K562 (cell line): ENCODE measurements at regions not wholly inside any gene's neighbourhood (a gene's known extent, or its start where the extent isn't known, plus 50 kb on each side); places are given as distances from the start of the nearest gene placed in this dataset.

Experiments
- ATAC-seq: fragments of 200-7000 bp; cut with Tn5 transposase; 3 replicates; pipeline ENCODE4 v1.9.1; 2020; ENCODE audit warnings: moderate library complexity
- BruUV-seq: library from RNA; stranded (reverse); fragments of 400-500 nt; replicated peaks from 2 replicates; lab custom pipeline; 2021; lab: Mats Ljungman, UMichigan
- CTCF ChIA-PET: fragments of 300-600 bp; formaldehyde crosslinking; extraction: SDS; loops from one replicate; lab custom pipeline; 2021; ENCODE audit warnings: low intra/inter-chr PET ratio; lab: Yijun Ruan, JAX
- POLR2A ChIA-PET: fragments of 300-600, 350-650 bp; sonication (Branson Sonifier 250); formaldehyde crosslinking; extraction: SDS; loops from one replicate; lab custom pipeline; 2021; ENCODE audit warnings: antibody characterized with exemption, inconsistent platforms; lab: Yijun Ruan, JAX
- DNase-seq, 4 experiments: peaks; one replicate each; pipeline versions ENCODE4 v3.0.0 to v3.0.0-alpha.2; 2011 to 2018; ENCODE audit warnings: low spot score in 3 of 4, mixed read lengths in 3 of 4; ENCODE audit errors: extremely low read depth in 1 of 4
- FAIRE-seq: peaks from 2 replicates; lab custom pipeline; 2011; peaks lifted over from hg19 to GRCh38; lab: Jason Lieb, UNC
- H2AFZ ChIP-seq: 2 replicates; pipeline ENCODE4 v1.6.0; 2011; ENCODE audit warnings: low read depth, low read length, control low read depth, inconsistent platforms
- H3K27ac ChIP-seq: fragments of 200-600 bp; 3 replicates; pipeline ENCODE4 v1.8.0; 2011; ENCODE audit warnings: low read depth, mild to moderate bottlenecking, control low read depth, inconsistent platforms, low read length, moderate library complexity, mixed read lengths; ENCODE audit errors: extremely low read depth
- H3K27me3 ChIP-seq, 2 experiments: fragments of 300-600 bp in 1 of 2; 2 replicates in 1 of 2; 3 replicates in 1 of 2; pipeline versions ENCODE4 v1.6.0 to v1.8.0; 2011; ENCODE audit warnings: inconsistent platforms in 2 of 2, low read length in 2 of 2, mild to moderate bottlenecking in 1 of 2, mixed read lengths in 1 of 2, moderate library complexity in 1 of 2; ENCODE audit not compliant: control insufficient read depth in 2 of 2, insufficient read depth in 2 of 2
- H3K36me3 ChIP-seq: fragments of 300-600 bp; 3 replicates; pipeline ENCODE4 v1.8.0; 2011; ENCODE audit warnings: mild to moderate bottlenecking, low read length, inconsistent platforms; ENCODE audit not compliant: control insufficient read depth, insufficient read depth
- H3K4me1 ChIP-seq, 2 experiments: fragments of 200-600 bp in 1 of 2; replicated peaks in 1 of 2; 2 replicates in 1 of 2; 3 replicates in 1 of 2; pipeline versions ENCODE4 v1.5.1 to v1.8.0; 2011; ENCODE audit warnings: inconsistent platforms in 2 of 2, low read length in 2 of 2, mild to moderate bottlenecking in 1 of 2, mixed read lengths in 1 of 2, moderate library complexity in 1 of 2; ENCODE audit not compliant: control insufficient read depth in 2 of 2, insufficient read depth in 2 of 2
- H3K4me2 ChIP-seq: 2 replicates; pipeline ENCODE4 v1.6.1; 2011; ENCODE audit warnings: low read length, control low read depth, inconsistent platforms, mixed read lengths; ENCODE audit not compliant: insufficient read depth
- H3K4me3 ChIP-seq: fragments of 200-600 bp; sonication (generic), shearing (Covaris generic); 2 replicates; pipeline ENCODE4 v1.5.1; 2016; ENCODE audit warnings: control low read depth, inconsistent platforms
- H3K79me2 ChIP-seq: fragments of 200-600 bp; 3 replicates; pipeline ENCODE4 v1.8.0; 2011; ENCODE audit warnings: low read length, inconsistent platforms; ENCODE audit not compliant: control insufficient read depth, insufficient read depth
- H3K9ac ChIP-seq, 2 experiments: 2 replicates each; pipeline versions ENCODE4 v1.6.0 to v1.6.1; 2011; ENCODE audit warnings: low read depth in 2 of 2, low read length in 2 of 2, control low read depth in 1 of 2, inconsistent platforms in 1 of 2, mild to moderate bottlenecking in 1 of 2, mixed read lengths in 1 of 2; ENCODE audit not compliant: insufficient read depth in 1 of 2
- H3K9me1 ChIP-seq: one replicate; pipeline ENCODE4 v1.6.0; 2011; ENCODE audit warnings: inconsistent platforms, mild to moderate bottlenecking, low read length, moderate library complexity; ENCODE audit not compliant: control insufficient read depth, insufficient read depth
- H3K9me3 ChIP-seq: replicated peaks from 2 replicates; pipeline ENCODE4 v1.5.1; 2011; ENCODE audit warnings: low read depth, low read length, inconsistent platforms; ENCODE audit not compliant: control insufficient read depth, insufficient read depth
- H4K20me1 ChIP-seq: replicated peaks from 2 replicates; pipeline ENCODE4 v1.6.1; 2011; ENCODE audit warnings: low read length, inconsistent platforms, mixed read lengths; ENCODE audit not compliant: control insufficient read depth, insufficient read depth
- ARID2 ChIP-seq: fragments of 450-650 bp; IDR thresholded peaks from 2 replicates; pipeline ENCODE4 v1.6.1; 2017; ENCODE audit warnings: antibody characterized with exemption, mild to moderate bottlenecking
- POLR2AphosphoS5 ChIP-seq: IDR thresholded peaks from 2 replicates; pipeline ENCODE4 v1.6.1; 2011; ENCODE audit warnings: mild to moderate bottlenecking, low read depth, low read length, moderate library complexity; ENCODE audit not compliant: control insufficient read depth, insufficient read depth
- SMARCB1 ChIP-seq: IDR thresholded peaks from 2 replicates; pipeline ENCODE4 v1.6.1; 2011; ENCODE audit warnings: improper control_type of control experiment, low read depth; ENCODE audit not compliant: insufficient read length
- USF1 ChIP-seq: sonication (generic); formaldehyde crosslinking; IDR thresholded peaks from 2 replicates; pipeline ENCODE4 v1.9.0; 2022; ENCODE audit warnings: mild to moderate bottlenecking, missing genetic modification reagents
- ZNF133 ChIP-seq: fragments of 250-450 bp; sonication (Bioruptor Pico); IDR thresholded peaks from 2 replicates; pipeline ENCODE4 v1.4.0; 2020; ENCODE audit warnings: mild to moderate bottlenecking
- ZNF143 ChIP-seq: sonication (generic); formaldehyde crosslinking; IDR thresholded peaks from 2 replicates; pipeline ENCODE4 v1.9.0; 2022; ENCODE audit warnings: mild to moderate bottlenecking, missing genetic modification reagents
- ZNF408 ChIP-seq: fragments of 250-450 bp; sonication (Bioruptor Pico); IDR thresholded peaks from 2 replicates; pipeline ENCODE4 v1.4.0; 2020; ENCODE audit warnings: low read depth, mild to moderate bottlenecking, moderate library complexity
- WGBS: fragments of 100-300 bp; shearing (Covaris generic); methylation state at CpG from one replicate; pipeline ENCODE4 v1.1.6; 2016; ENCODE audit warnings: low coverage, mixed read lengths; ENCODE audit not compliant: insufficient coverage; ENCODE audit errors: missing lambda C conversion rate; 5-methylcytosine and 5-hydroxymethylcytosine counted together
- in situ Hi-C: fragments of 300-500 bp; cut with MboI; formaldehyde crosslinking; loops from 4 replicates; pipeline ENCODE4 v1.15.0; 2018; ENCODE audit warnings: inconsistent platforms, mixed read lengths
- intact Hi-C: fragments of 100-400 bp; cut with micrococcal nuclease; formaldehyde crosslinking; loops from 2 replicates; pipeline ENCODE4 v1.14.2; 2022
- TF ChIP-seq, protein P1 (sequence below): fragments of 450-650 bp; IDR thresholded peaks from 2 replicates; pipeline ENCODE4 v1.6.1; 2016; ENCODE audit warnings: low read depth

DNA sequence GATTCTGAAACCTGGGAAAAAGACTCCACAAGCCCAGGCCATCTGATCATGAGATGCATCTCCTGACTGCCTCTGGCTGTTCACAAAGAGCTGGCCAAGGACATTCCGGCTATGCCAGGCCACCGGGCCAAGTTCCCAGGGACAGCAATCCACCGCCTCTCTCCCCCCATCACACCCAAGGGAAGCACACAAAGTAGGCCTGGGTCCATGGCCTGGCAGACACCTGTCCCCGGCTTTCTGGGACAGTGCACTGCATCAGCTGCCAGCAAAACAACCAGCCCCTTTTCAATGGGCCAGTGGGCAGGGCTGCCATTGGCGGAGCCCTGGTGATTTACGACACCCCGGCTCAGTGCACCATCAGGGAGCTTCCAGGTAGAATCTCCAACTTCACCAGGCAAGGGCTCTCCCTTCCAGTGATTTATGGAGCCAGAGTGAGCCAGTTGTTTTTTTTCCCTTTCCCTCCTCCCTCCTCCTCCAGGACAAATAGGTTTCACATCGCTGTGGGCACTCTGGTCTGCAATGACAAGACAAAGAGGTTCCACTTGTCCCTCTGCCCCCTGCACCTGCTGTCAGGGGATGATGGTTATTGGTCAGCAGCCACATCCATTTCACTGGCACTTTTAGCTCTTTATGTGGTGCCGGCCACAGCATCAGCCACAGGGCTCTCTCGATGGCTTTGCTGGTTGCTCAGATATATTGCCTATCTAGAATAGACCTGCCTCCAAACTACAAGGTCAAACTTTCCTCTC, 149.6 kb downstream of the SLC38A6 start:
- in situ Hi-C loops (no loop called here), intact Hi-C loops (no loop called here)
- no TSS peak for BruUV-seq
- H3K36me3 ChIP-seq: no peaks in the 10 kb centered on the region
- no peaks in the 10 kb centered on the region for H4K20me1 ChIP-seq
- no peak for FAIRE-seq
- H3K27ac ChIP-seq: no peak overlapping the region
- DNase-seq: no peak
- TF ChIP-seq SMARCB1 (no peak), ZNF408 (CRISPR knock-in tag) (no peak), USF1 (no peak), POLR2AphosphoS5 (no peak), ARID2 (no peak), ZNF133 (CRISPR knock-in tag) (no peak), ZNF143 (CRISPR knock-in tag) (no peak)
- TF ChIP-seq, protein P1, sequence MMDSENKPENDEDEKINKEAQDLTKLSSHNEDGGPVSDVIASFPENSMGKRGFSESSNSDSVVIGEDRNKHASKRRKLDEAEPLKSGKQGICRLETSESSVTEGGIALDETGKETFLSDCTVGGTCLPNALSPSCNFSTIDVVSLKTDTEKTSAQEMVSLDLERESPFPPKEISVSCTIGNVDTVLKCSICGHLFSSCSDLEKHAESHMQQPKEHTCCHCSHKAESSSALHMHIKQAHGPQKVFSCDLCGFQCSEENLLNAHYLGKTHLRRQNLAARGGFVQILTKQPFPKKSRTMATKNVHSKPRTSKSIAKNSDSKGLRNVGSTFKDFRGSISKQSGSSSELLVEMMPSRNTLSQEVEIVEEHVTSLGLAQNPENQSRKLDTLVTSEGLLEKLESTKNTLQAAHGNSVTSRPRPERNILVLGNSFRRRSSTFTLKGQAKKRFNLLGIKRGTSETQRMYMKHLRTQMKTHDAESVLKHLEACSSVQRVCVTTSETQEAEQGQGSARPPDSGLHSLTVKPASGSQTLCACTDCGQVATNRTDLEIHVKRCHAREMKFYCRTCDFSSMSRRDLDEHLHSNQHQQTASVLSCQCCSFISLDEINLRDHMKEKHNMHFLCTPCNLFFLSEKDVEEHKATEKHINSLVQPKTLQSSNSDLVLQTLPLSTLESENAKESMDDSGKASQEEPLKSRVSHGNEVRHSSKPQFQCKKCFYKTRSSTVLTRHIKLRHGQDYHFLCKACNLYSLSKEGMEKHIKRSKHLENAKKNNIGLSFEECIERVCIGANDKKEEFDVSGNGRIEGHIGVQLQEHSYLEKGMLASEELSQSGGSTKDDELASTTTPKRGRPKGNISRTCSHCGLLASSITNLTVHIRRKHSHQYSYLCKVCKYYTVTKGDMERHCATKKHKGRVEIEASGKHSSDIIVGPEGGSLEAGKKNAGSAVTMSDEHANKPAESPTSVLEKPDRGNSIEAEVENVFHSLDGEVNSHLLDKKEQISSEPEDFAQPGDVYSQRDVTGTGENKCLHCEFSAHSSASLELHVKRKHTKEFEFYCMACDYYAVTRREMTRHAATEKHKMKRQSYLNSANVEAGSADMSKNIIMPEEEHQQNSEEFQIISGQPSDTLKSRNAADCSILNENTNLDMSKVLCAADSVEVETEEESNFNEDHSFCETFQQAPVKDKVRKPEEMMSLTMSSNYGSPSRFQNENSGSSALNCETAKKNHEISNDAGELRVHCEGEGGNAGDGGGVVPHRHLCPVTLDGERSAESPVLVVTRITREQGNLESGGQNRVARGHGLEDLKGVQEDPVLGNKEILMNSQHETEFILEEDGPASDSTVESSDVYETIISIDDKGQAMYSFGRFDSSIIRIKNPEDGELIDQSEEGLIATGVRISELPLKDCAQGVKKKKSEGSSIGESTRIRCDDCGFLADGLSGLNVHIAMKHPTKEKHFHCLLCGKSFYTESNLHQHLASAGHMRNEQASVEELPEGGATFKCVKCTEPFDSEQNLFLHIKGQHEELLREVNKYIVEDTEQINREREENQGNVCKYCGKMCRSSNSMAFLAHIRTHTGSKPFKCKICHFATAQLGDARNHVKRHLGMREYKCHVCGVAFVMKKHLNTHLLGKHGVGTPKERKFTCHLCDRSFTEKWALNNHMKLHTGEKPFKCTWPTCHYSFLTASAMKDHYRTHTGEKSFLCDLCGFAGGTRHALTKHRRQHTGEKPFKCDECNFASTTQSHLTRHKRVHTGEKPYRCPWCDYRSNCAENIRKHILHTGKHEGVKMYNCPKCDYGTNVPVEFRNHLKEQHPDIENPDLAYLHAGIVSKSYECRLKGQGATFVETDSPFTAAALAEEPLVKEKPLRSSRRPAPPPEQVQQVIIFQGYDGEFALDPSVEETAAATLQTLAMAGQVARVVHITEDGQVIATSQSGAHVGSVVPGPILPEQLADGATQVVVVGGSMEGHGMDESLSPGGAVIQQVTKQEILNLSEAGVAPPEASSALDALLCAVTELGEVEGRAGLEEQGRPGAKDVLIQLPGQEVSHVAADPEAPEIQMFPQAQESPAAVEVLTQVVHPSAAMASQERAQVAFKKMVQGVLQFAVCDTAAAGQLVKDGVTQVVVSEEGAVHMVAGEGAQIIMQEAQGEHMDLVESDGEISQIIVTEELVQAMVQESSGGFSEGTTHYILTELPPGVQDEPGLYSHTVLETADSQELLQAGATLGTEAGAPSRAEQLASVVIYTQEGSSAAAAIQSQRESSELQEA: no peak
- peaks cover 0 to 15% of the 10 kb centered on the region in 2 experiments; a peak in 1 of 5 replicates for H3K27me3 ChIP-seq
- no peaks in the 10 kb centered on the region for H3K9me1 ChIP-seq
- ChIA-PET CTCF (no interaction called here), POLR2A (no interaction called here)
- no peaks in the 10 kb centered on the region for H3K4me1 ChIP-seq
- no peak overlapping the region for H3K9ac ChIP-seq
- no peak for ATAC-seq
- no peak overlapping the region for H3K4me2 ChIP-seq
- H3K4me3 ChIP-seq: no peak overlapping the region
- WGBS: 0% methylated on average over 7 of the region's 10 CpGs
- no peak overlapping the region for H2AFZ ChIP-seq
- no peaks in the 10 kb centered on the region for H3K9me3 ChIP-seq
- H3K79me2 ChIP-seq: no peaks in the 10 kb centered on the region
